H9 (cell line): ENCODE measurements at regions not wholly inside any gene's neighbourhood (a gene's known extent, or its start where the extent isn't known, plus 50 kb on each side); places are given as distances from the start of the nearest gene placed in this dataset.

Experiments used
- DNase-seq: peaks from one replicate; pipeline ENCODE4 v3.0.0-alpha.2; 2017
- H2AFZ ChIP-seq: one replicate; pipeline ENCODE4 v1.6.1; 2013; ENCODE audit warnings: mild to moderate bottlenecking, low read length, control low read depth, moderate library complexity
- H2AK5ac ChIP-seq: 2 replicates; pipeline ENCODE4 v1.6.1; 2013; ENCODE audit warnings: low read length, control low read depth, mixed read lengths; ENCODE audit not compliant: insufficient read length
- H2BK120ac ChIP-seq: one replicate; pipeline ENCODE4 v1.6.1; 2013; ENCODE audit warnings: low read depth, mild to moderate bottlenecking, low read length, control low read depth, inconsistent platforms; ENCODE audit not compliant: poor library complexity, severe bottlenecking
- H2BK12ac ChIP-seq: 2 replicates; pipeline ENCODE4 v1.6.1; 2013; ENCODE audit warnings: low read length, control low read depth, mixed read lengths, low read depth; ENCODE audit not compliant: insufficient read length
- H2BK15ac ChIP-seq: 2 replicates; pipeline ENCODE4 v1.6.1; 2013; ENCODE audit warnings: low read depth, low read length, control low read depth
- H2BK20ac ChIP-seq: one replicate; pipeline ENCODE4 v1.6.1; 2013; ENCODE audit warnings: low read depth, mild to moderate bottlenecking, low read length, control low read depth, inconsistent platforms; ENCODE audit not compliant: poor library complexity, severe bottlenecking
- H2BK5ac ChIP-seq: 2 replicates; pipeline ENCODE4 v1.6.1; 2013; ENCODE audit warnings: low read length, control low read depth, mixed read lengths; ENCODE audit not compliant: insufficient read length
- H3K14ac ChIP-seq: 2 replicates; pipeline ENCODE4 v1.6.1; 2013; ENCODE audit warnings: low read length, control low read depth; ENCODE audit not compliant: insufficient read depth
- H3K18ac ChIP-seq: 2 replicates; pipeline ENCODE4 v1.6.1; 2013; ENCODE audit warnings: low read depth, mild to moderate bottlenecking, mixed read lengths, low read length, control low read depth; ENCODE audit not compliant: insufficient read length
- H3K23ac ChIP-seq: 2 replicates; pipeline ENCODE4 v1.6.1; 2013; ENCODE audit warnings: low read length, control low read depth, mixed read lengths, low read depth; ENCODE audit not compliant: insufficient read length
- H3K23me2 ChIP-seq: 2 replicates; pipeline ENCODE4 v1.6.1; 2013; ENCODE audit warnings: low read depth, mild to moderate bottlenecking, mixed read lengths, low read length, control low read depth; ENCODE audit not compliant: insufficient read length, poor library complexity, severe bottlenecking
- H3K27ac ChIP-seq: 2 replicates; pipeline ENCODE4 v1.5.1; 2013; ENCODE audit warnings: low read length, control low read depth, mixed read lengths, low read depth; ENCODE audit not compliant: insufficient read length
- H3K27me3 ChIP-seq: 2 replicates; pipeline ENCODE4 v1.6.1; 2013; ENCODE audit warnings: low read length, control low read depth, inconsistent platforms; ENCODE audit not compliant: insufficient read depth
- H3K4ac ChIP-seq: 2 replicates; pipeline ENCODE4 v1.6.1; 2013; ENCODE audit warnings: low read depth, mild to moderate bottlenecking, control low read depth, inconsistent platforms, low read length, moderate library complexity
- H3K4me1 ChIP-seq: 2 replicates; pipeline ENCODE4 v1.6.1; 2013; ENCODE audit warnings: low read length, control low read depth, inconsistent platforms; ENCODE audit not compliant: insufficient read depth
- H3K4me2 ChIP-seq: 2 replicates; pipeline ENCODE4 v1.6.1; 2013; ENCODE audit warnings: low read length, control low read depth, mixed read lengths; ENCODE audit not compliant: insufficient read length, insufficient read depth
- H3K56ac ChIP-seq: 2 replicates; pipeline ENCODE4 v1.6.1; 2013; ENCODE audit warnings: low read depth, mild to moderate bottlenecking, mixed read lengths, low read length, control low read depth; ENCODE audit not compliant: insufficient read length
- H3K79me1 ChIP-seq: 2 replicates; pipeline ENCODE4 v1.6.1; 2013; ENCODE audit warnings: low read depth, mild to moderate bottlenecking, moderate library complexity, low read length, control low read depth, inconsistent platforms; ENCODE audit not compliant: insufficient read depth, poor library complexity, severe bottlenecking
- H3K79me2 ChIP-seq: 2 replicates; pipeline ENCODE4 v1.6.1; 2013; ENCODE audit warnings: low read length, control low read depth, inconsistent platforms; ENCODE audit not compliant: insufficient read depth
- H3K9ac ChIP-seq: 2 replicates; pipeline ENCODE4 v1.6.1; 2013; ENCODE audit warnings: low read length, control low read depth, mixed read lengths; ENCODE audit not compliant: insufficient read length; ENCODE audit errors: extremely low read depth
- H3K9me3 ChIP-seq: one replicate; pipeline ENCODE4 v1.6.1; 2013; ENCODE audit warnings: low read depth, low read length, inconsistent platforms; ENCODE audit not compliant: control insufficient read depth
- H3T11ph ChIP-seq: one replicate; pipeline ENCODE4 v1.6.1; 2013; ENCODE audit warnings: mild to moderate bottlenecking, low read length, control low read depth, inconsistent platforms
- H4K20me1 ChIP-seq: one replicate; pipeline ENCODE4 v1.6.1; 2013; ENCODE audit not compliant: control insufficient read depth, insufficient read length, insufficient read depth
- H4K5ac ChIP-seq: 2 replicates; pipeline ENCODE4 v1.6.1; 2013; ENCODE audit warnings: low read depth, mild to moderate bottlenecking, mixed read lengths, low read length, control low read depth; ENCODE audit not compliant: insufficient read length
- H4K8ac ChIP-seq: replicated peaks from 2 replicates; pipeline ENCODE4 v1.6.1; 2013; ENCODE audit warnings: low read length, control low read depth, mixed read lengths, low read depth; ENCODE audit not compliant: insufficient read length
- H4K91ac ChIP-seq: 2 replicates; pipeline ENCODE4 v1.6.1; 2013; ENCODE audit warnings: low read depth, mild to moderate bottlenecking, moderate library complexity, mixed read lengths, low read length, control low read depth; ENCODE audit not compliant: insufficient read length
- H3K27ac Mint-ChIP-seq, 3 experiments: 2 replicates in 2 of 3; 3 replicates in 1 of 3; pipeline ENCODE4 v1.8.0; 2020 to 2021; ENCODE audit warnings: mixed read lengths in 3 of 3, mild to moderate bottlenecking in 1 of 3, moderate library complexity in 1 of 3
- H3K27me3 Mint-ChIP-seq: 2 replicates; pipeline ENCODE4 v1.8.0; 2021; ENCODE audit warnings: low read depth, mild to moderate bottlenecking, moderate library complexity, mixed read lengths
- H3K36me3 Mint-ChIP-seq, 3 experiments: 2 replicates in 2 of 3; 3 replicates in 1 of 3; pipeline ENCODE4 v1.8.0; 2020 to 2021; ENCODE audit warnings: low read depth in 3 of 3, mixed read lengths in 3 of 3; ENCODE audit not compliant: insufficient read depth in 1 of 3
- H3K4me1 Mint-ChIP-seq, 2 experiments: 2 replicates each; pipeline ENCODE4 v1.8.0; 2020; ENCODE audit warnings: mixed read lengths in 2 of 2
- H3K4me3 Mint-ChIP-seq, 2 experiments: 2 replicates in 1 of 2; 3 replicates in 1 of 2; pipeline ENCODE4 v1.8.0; 2020 to 2021; ENCODE audit warnings: mild to moderate bottlenecking in 2 of 2, mixed read lengths in 2 of 2, moderate library complexity in 1 of 2
- H3K9me3 Mint-ChIP-seq, 2 experiments: 2 replicates in 1 of 2; 3 replicates in 1 of 2; pipeline ENCODE4 v1.8.0; 2020; ENCODE audit warnings: mild to moderate bottlenecking in 2 of 2, mixed read lengths in 2 of 2, moderate library complexity in 1 of 2
- WGBS: extraction: QIAGEN DNeasy Blood & Tissue Kit; methylation state at CpG from one replicate; pipeline ENCODE4 v1.1.7; 2013; ENCODE audit warnings: missing lambda C conversion rate, low lambda C conversion rate, mixed read lengths; ENCODE audit not compliant: insufficient read length; ENCODE audit errors: extremely low coverage; 5-methylcytosine and 5-hydroxymethylcytosine counted together
- TF ChIP-seq, protein P1 (sequence below): fragments of 200-600 bp; sonication (generic); conservative IDR thresholded peaks from 3 replicates; pipeline ENCODE4 v1.8.0; 2021; ENCODE audit warnings: antibody characterized with exemption, mild to moderate bottlenecking

- no peak overlapping the region for H3K9ac ChIP-seq
- no peak overlapping the region for H2BK5ac ChIP-seq
- H3K4me1 ChIP-seq = peaks cover 10% of the 10 kb centered on the region; the same call in 1 of the 2 replicates
- Mint-ChIP-seq H3K36me3 (peaks cover 2 to 22% (median 6%) of the 10 kb centered on the region in 3 experiments; a peak in 5 of 7 replicates), H3K27ac (no peak overlapping the region), H3K27me3 (no peaks in the 10 kb centered on the region), H3K4me3 (no peak overlapping the region), H3K4me1 (peaks cover 7 to 12% of the 10 kb centered on the region in 2 experiments; a peak in 3 of 4 replicates), H3K9me3 (peaks cover 18 to 21% of the 10 kb centered on the region in 2 experiments)
- H3K18ac ChIP-seq = no peak overlapping the region
- H4K8ac ChIP-seq = no peak overlapping the region
- no peak overlapping the region for H3K14ac ChIP-seq
- H2AFZ ChIP-seq = no peak overlapping the region
- no peak overlapping the region for H2BK20ac ChIP-seq
- no peak overlapping the region for H2BK120ac ChIP-seq
- no peak overlapping the region for H3T11ph ChIP-seq
- WGBS = no CpG with 5 or more reads among the region's 3 CpGs
- no peak overlapping the region for H2AK5ac ChIP-seq
- no peaks in the 10 kb centered on the region for H3K79me1 ChIP-seq
- peaks cover 4% of the 10 kb centered on the region for H3K9me3 ChIP-seq
- DNase-seq = no peak
- H3K27me3 ChIP-seq = no peaks in the 10 kb centered on the region
- H3K79me2 ChIP-seq = no peaks in the 10 kb centered on the region
- H4K91ac ChIP-seq = no peak overlapping the region
- H4K5ac ChIP-seq = no peak overlapping the region
- H4K20me1 ChIP-seq = no peaks in the 10 kb centered on the region
- H3K23me2 ChIP-seq = no peaks in the 10 kb centered on the region
- H2BK15ac ChIP-seq = no peak overlapping the region
- H3K4ac ChIP-seq = no peak overlapping the region
- no peak overlapping the region for H3K23ac ChIP-seq
- TF ChIP-seq, protein P1, sequence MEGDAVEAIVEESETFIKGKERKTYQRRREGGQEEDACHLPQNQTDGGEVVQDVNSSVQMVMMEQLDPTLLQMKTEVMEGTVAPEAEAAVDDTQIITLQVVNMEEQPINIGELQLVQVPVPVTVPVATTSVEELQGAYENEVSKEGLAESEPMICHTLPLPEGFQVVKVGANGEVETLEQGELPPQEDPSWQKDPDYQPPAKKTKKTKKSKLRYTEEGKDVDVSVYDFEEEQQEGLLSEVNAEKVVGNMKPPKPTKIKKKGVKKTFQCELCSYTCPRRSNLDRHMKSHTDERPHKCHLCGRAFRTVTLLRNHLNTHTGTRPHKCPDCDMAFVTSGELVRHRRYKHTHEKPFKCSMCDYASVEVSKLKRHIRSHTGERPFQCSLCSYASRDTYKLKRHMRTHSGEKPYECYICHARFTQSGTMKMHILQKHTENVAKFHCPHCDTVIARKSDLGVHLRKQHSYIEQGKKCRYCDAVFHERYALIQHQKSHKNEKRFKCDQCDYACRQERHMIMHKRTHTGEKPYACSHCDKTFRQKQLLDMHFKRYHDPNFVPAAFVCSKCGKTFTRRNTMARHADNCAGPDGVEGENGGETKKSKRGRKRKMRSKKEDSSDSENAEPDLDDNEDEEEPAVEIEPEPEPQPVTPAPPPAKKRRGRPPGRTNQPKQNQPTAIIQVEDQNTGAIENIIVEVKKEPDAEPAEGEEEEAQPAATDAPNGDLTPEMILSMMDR = no peak
- H3K27ac ChIP-seq = no peak overlapping the region
- H2BK12ac ChIP-seq = no peak overlapping the region
- no peak overlapping the region for H3K4me2 ChIP-seq
- no peak overlapping the region for H3K56ac ChIP-seq
Measured at GRCh38 chr13:36536546-36536945, 104.3 kb downstream of the CCNA1 start.
